ENCODE measurements at regions not wholly inside any gene's neighbourhood (a gene's known extent, or its start where the extent isn't known, plus 50 kb on each side); places are given as distances from the start of the nearest gene placed in this dataset.

DNA sequence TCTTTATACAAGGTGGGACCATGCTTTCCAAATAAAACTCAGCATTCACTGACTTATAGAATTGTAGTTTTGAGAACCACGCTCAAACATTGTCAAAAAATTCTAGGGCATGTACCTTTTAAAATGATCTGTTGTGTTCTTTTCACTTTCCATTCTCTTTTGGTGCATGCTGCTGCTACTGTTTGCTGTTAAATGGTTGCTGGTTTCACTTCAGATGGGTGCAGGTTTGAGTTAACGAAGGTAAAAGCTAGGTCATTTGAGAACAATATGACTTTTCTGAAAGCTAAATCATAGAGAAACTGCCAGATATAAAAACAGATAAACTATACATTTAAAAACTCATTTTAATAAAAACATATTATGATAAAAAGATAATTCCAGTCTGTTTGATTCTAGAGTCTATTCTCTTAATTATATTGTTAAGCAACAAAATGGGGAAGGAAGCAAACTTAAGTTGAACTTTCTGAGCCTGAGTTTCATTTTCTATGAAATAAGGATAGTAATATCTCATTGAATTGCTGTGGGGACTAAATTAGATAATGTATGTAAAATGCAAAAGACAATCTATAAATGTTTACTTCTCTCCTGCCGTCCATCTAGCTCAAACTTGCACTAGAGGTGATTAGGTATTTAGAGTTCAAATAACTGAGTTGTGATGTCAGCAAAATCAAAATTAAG, 82.4 kb downstream of the OXSM start:
- Histone ChIP-seq H3K9me3 (ENCODE audit: control insufficient read depth in 4 of 4, insufficient read depth in 3 of 4, low read length in 3 of 4) (no peaks in the 10 kb centered on the region), H3K4me3 (no peak overlapping the region), H3K36me3 (ENCODE audit: control insufficient read depth in 4 of 4, insufficient read depth in 4 of 4, low read length in 4 of 4) (no peaks in the 10 kb centered on the region), H3K27me3 (ENCODE audit: control insufficient read depth in 3 of 3, insufficient read depth in 3 of 3, low read length in 2 of 3) (peaks cover 0 to 2% (median 0%) of the 10 kb centered on the region in 3 donors), H3K27ac (ENCODE audit: low read depth in 1 of 2, low read length in 1 of 2) (no peak overlapping the region), H3K4me1 (ENCODE audit: control insufficient read depth in 5 of 5, insufficient read depth in 5 of 5, low read length in 5 of 5) (peaks cover 0 to 2% (median 0%) of the 10 kb centered on the region in 5 donors), H3K9ac (ENCODE audit: insufficient read depth in 1 of 2, low read length in 2 of 2) (no peak overlapping the region)
- DNase-seq, result no peak
- no peak for ATAC-seq (ENCODE audit: insufficient read depth, low FRiP score)
- TF ChIP-seq, protein P1, sequence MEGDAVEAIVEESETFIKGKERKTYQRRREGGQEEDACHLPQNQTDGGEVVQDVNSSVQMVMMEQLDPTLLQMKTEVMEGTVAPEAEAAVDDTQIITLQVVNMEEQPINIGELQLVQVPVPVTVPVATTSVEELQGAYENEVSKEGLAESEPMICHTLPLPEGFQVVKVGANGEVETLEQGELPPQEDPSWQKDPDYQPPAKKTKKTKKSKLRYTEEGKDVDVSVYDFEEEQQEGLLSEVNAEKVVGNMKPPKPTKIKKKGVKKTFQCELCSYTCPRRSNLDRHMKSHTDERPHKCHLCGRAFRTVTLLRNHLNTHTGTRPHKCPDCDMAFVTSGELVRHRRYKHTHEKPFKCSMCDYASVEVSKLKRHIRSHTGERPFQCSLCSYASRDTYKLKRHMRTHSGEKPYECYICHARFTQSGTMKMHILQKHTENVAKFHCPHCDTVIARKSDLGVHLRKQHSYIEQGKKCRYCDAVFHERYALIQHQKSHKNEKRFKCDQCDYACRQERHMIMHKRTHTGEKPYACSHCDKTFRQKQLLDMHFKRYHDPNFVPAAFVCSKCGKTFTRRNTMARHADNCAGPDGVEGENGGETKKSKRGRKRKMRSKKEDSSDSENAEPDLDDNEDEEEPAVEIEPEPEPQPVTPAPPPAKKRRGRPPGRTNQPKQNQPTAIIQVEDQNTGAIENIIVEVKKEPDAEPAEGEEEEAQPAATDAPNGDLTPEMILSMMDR (IDR thresholded peaks at IDR 0.05; ENCODE audit: control extremely low read depth, extremely low read depth), result no peak
- WGBS, 2 donors, result 83 to 84% methylated on average over 3 of the region's 3 CpGs

DNA sequence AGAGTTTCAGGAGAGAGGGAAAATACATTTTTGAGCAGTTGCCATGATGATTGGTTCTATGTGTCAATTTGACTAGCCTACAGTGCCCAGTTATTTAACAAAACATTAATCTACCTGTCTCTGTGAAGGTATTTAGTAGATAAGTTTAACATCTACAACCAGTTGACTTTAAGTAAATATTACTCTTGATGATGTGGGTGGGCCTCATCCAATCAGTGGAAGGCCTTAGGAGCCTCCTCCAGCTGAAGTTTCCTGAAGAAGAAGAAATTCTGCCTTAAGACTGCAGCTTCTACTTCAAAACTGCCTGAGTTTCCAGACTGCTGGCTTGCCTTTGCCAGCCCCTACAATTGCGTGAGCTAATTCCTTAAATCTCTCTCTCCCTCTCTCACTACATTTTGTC, 93.6 kb downstream of the OXSM start:
- Histone ChIP-seq H3K9ac (ENCODE audit: insufficient read depth in 1 of 2, low read length in 2 of 2) (no peak overlapping the region), H3K4me1 (ENCODE audit: control insufficient read depth in 5 of 5, insufficient read depth in 5 of 5, low read length in 5 of 5) (no peaks in the 10 kb centered on the region), H3K27me3 (ENCODE audit: control insufficient read depth in 3 of 3, insufficient read depth in 3 of 3, low read length in 2 of 3) (no peaks in the 10 kb centered on the region), H3K36me3 (ENCODE audit: control insufficient read depth in 4 of 4, insufficient read depth in 4 of 4, low read length in 4 of 4) (no peaks in the 10 kb centered on the region), H3K9me3 (ENCODE audit: control insufficient read depth in 4 of 4, insufficient read depth in 3 of 4, low read length in 3 of 4) (peaks cover 0 to 1% (median 0%) of the 10 kb centered on the region in 4 donors), H3K4me3 (no peak overlapping the region), H3K27ac (ENCODE audit: low read depth in 1 of 2, low read length in 1 of 2) (no peak overlapping the region)
- WGBS, 2 donors, result 96 to 100% methylated on average over 1 of the region's 1 CpG
- TF ChIP-seq, protein P1 (IDR thresholded peaks at IDR 0.05; ENCODE audit: control extremely low read depth, extremely low read depth), result no peak
- DNase-seq (no peak), ATAC-seq (ENCODE audit: insufficient read depth, low FRiP score) (no peak)

DNA sequence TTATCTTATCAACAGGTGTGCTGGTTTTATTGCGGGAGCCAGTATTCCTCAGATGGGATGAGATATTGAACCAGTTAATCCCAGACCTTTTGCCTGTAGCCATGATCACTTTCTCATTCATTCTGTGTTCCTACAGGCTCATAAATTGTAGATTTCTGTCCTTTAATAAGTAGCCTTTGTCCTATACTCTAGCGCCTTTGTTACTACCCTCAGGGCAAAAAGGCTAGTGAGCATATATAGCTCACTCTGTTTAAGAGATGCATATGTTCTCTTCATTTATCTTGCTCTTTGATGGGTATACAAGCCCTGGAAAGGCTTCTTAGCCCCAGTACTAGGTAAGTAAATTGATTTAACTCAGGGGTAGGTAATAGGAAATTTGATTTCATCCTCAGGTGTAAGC, 95.1 kb downstream of the OXSM start:
- no peak overlapping the region for H3K27ac ChIP-seq (ENCODE audit: low read depth in 1 of 2, low read length in 1 of 2)
- ATAC-seq (ENCODE audit: insufficient read depth, low FRiP score) (no peak), DNase-seq (no peak)
- no peaks in the 10 kb centered on the region for H3K27me3 ChIP-seq (ENCODE audit: control insufficient read depth in 3 of 3, insufficient read depth in 3 of 3, low read length in 2 of 3)
- no peak overlapping the region for H3K4me3 ChIP-seq
- H3K9ac ChIP-seq (ENCODE audit: insufficient read depth in 1 of 2, low read length in 2 of 2), result no peak overlapping the region
- H3K9me3 ChIP-seq (ENCODE audit: control insufficient read depth in 4 of 4, insufficient read depth in 3 of 4, low read length in 3 of 4), result peaks cover 0 to 1% (median 0%) of the 10 kb centered on the region in 4 donors
- H3K36me3 ChIP-seq (ENCODE audit: control insufficient read depth in 4 of 4, insufficient read depth in 4 of 4, low read length in 4 of 4), result no peaks in the 10 kb centered on the region
- H3K4me1 ChIP-seq (ENCODE audit: control insufficient read depth in 5 of 5, insufficient read depth in 5 of 5, low read length in 5 of 5), result no peaks in the 10 kb centered on the region
- 93% methylated on average over 2 of the region's 2 CpGs for WGBS, 2 donors
- TF ChIP-seq, protein P1 (IDR thresholded peaks at IDR 0.05; ENCODE audit: control extremely low read depth, extremely low read depth), result no peak

DNA sequence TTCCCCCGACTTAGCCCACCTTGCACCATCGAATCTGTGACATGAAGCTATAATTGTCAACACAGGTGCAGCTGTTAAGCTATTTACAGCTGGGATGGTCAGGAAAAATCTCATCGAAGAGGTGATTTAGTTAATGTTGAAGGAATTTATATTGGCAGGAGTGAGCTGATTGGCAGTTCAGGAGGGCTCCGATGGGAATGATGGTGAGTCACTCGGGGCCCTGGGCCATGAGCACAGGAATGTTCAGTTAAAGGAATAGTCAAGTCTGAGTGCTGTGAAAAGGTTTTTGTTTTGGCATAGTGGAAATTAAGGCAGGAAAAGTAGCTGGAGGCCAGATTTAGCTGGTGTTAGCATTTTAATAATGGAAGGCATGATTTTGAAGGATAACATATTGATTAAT, 95.7 kb downstream of the OXSM start:
- no peaks in the 10 kb centered on the region for H3K27me3 ChIP-seq (ENCODE audit: control insufficient read depth in 3 of 3, insufficient read depth in 3 of 3, low read length in 2 of 3)
- 87 to 94% methylated on average over 5 of the region's 5 CpGs for WGBS, 2 donors
- no peak overlapping the region for H3K4me3 ChIP-seq
- no peak overlapping the region for H3K9ac ChIP-seq (ENCODE audit: insufficient read depth in 1 of 2, low read length in 2 of 2)
- H3K36me3 ChIP-seq (ENCODE audit: control insufficient read depth in 4 of 4, insufficient read depth in 4 of 4, low read length in 4 of 4), result no peaks in the 10 kb centered on the region
- TF ChIP-seq, protein P1 (IDR thresholded peaks at IDR 0.05; ENCODE audit: control extremely low read depth, extremely low read depth), result no peak
- H3K9me3 ChIP-seq (ENCODE audit: control insufficient read depth in 4 of 4, insufficient read depth in 3 of 4, low read length in 3 of 4), result peaks cover 0 to 1% (median 0%) of the 10 kb centered on the region in 4 donors
- DNase-seq, result no peak
- H3K27ac ChIP-seq (ENCODE audit: low read depth in 1 of 2, low read length in 1 of 2), result no peak overlapping the region
- ATAC-seq (ENCODE audit: insufficient read depth, low FRiP score), result no peak
- H3K4me1 ChIP-seq (ENCODE audit: control insufficient read depth in 5 of 5, insufficient read depth in 5 of 5, low read length in 5 of 5), result no peaks in the 10 kb centered on the region
